Esophagus muscularis mucosa (tissue), 4 donors: ENCODE measurements at regions not wholly inside any gene's neighbourhood (a gene's known extent, or its start where the extent isn't known, plus 50 kb on each side); places are given as distances from the start of the nearest gene placed in this dataset.

Experiments
- CTCF ChIP-seq, 3 experiments: fragments of 200-600 bp in 2 of 3; fragments of 450-650 bp in 1 of 3; sonication (generic) in 2 of 3; IDR thresholded peaks; one replicate each; pipeline ENCODE4 v1.5.1; 2017 to 2019; ENCODE audit warnings: antibody characterized with exemption in 3 of 3, mild to moderate bottlenecking in 2 of 3, moderate library complexity in 1 of 3
- EP300 ChIP-seq: sonication (generic); formaldehyde crosslinking; IDR thresholded peaks from one replicate; pipeline ENCODE4 v1.6.1; 2017; ENCODE audit warnings: antibody characterized with exemption
- POLR2A ChIP-seq: fragments of 450-650 bp; IDR thresholded peaks from one replicate; pipeline ENCODE4 v1.6.1; 2017; ENCODE audit warnings: antibody characterized with exemption, moderate library complexity, mild to moderate bottlenecking, low read depth

GRCh38 chr12:114982760-114983159, 298.8 kb upstream of the TBX3 start:
- TF ChIP-seq POLR2A = no peak
- no peak for TF ChIP-seq CTCF (IDR thresholded peaks at IDR 0.05)
- no peak for TF ChIP-seq EP300
